ENCODE measurements at regions not wholly inside any gene's neighbourhood (a gene's known extent, or its start where the extent isn't known, plus 50 kb on each side); places are given as distances from the start of the nearest gene placed in this dataset.

- DNase-seq (ENCODE audit: low read depth in 1 of 2, low spot score in 1 of 2), result no peak
- CTCF ChIA-PET, result interaction anchor here (0.7 kb wide), 1 partner anchor 275 kb away, joined by 4 read pairs; no protein-coding TSS in a partner anchor
- POLR2A ChIA-PET, result no interaction called here
- Histone ChIP-seq H3K4me3 (no peak overlapping the region), H3K27ac (no peak overlapping the region), H3K4me1 (no peaks in the 10 kb centered on the region), H3K9me3 (no peaks in the 10 kb centered on the region; the same call in 2 of the 3 replicates), H3K4me2 (no peak overlapping the region)
- no peak for TF ChIP-seq CTCF (IDR thresholded peaks at IDR 0.05)
- TF ChIP-seq SMC3 (IDR thresholded peaks at IDR 0.05), result no peak
- TF ChIP-seq, protein P1, sequence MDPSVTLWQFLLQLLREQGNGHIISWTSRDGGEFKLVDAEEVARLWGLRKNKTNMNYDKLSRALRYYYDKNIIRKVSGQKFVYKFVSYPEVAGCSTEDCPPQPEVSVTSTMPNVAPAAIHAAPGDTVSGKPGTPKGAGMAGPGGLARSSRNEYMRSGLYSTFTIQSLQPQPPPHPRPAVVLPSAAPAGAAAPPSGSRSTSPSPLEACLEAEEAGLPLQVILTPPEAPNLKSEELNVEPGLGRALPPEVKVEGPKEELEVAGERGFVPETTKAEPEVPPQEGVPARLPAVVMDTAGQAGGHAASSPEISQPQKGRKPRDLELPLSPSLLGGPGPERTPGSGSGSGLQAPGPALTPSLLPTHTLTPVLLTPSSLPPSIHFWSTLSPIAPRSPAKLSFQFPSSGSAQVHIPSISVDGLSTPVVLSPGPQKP (IDR thresholded peaks at IDR 0.05; ENCODE audit: low read depth, low read length), result no peak
- TF ChIP-seq HEYL (CRISPR knock-in tag; IDR thresholded peaks at IDR 0.05), result no peak
- no peak for TF ChIP-seq POLR2A (IDR thresholded peaks at IDR 0.05; ENCODE audit: low read length)
- no peak for TF ChIP-seq GATA3 (IDR thresholded peaks at IDR 0.05; ENCODE audit: borderline replicate concordance)
- TF ChIP-seq NFE2L2 (conservative IDR thresholded peaks at IDR 0.05; ENCODE audit: low read length), result no peak
- TF ChIP-seq, protein P2, sequence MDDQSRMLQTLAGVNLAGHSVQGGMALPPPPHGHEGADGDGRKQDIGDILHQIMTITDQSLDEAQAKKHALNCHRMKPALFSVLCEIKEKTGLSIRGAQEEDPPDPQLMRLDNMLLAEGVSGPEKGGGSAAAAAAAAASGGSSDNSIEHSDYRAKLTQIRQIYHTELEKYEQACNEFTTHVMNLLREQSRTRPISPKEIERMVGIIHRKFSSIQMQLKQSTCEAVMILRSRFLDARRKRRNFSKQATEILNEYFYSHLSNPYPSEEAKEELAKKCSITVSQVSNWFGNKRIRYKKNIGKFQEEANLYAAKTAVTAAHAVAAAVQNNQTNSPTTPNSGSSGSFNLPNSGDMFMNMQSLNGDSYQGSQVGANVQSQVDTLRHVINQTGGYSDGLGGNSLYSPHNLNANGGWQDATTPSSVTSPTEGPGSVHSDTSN (IDR thresholded peaks at IDR 0.05), result no peak
- no peak for FAIRE-seq
- ATAC-seq, result no peak
- WGBS (ENCODE audit: missing lambda C conversion rate), result 54% methylated on average over 7 of the region's 7 CpGs
Measured at GRCh38 chr7:138228119-138228518, 151.9 kb downstream of the AKR1D1 start.

GRCh38 chr7:138228769-138229168 is 152.5 kb downstream of the AKR1D1 start:
- ChIA-PET CTCF (interaction anchor here (0.7 kb wide), 2 partner anchors 49 to 275 kb away, joined by 3 to 4 read pairs; no protein-coding TSS in a partner anchor), POLR2A (no interaction called here)
- WGBS (ENCODE audit: missing lambda C conversion rate), result 78% methylated on average over 4 of the region's 4 CpGs
- Histone ChIP-seq H3K9me3 (no peaks in the 10 kb centered on the region; the same call in 2 of the 3 replicates), H3K27ac (no peak overlapping the region), H3K4me3 (no peak overlapping the region), H3K4me2 (no peak overlapping the region), H3K4me1 (no peaks in the 10 kb centered on the region)
- DNase-seq (ENCODE audit: low read depth in 1 of 2, low spot score in 1 of 2), result no peak
- TF ChIP-seq SREBF2 (IDR thresholded peaks at IDR 0.05), result no peak
- no peak for TF ChIP-seq BHLHE40 (IDR thresholded peaks at IDR 0.05; ENCODE audit: low read depth, low read length)
- TF ChIP-seq, protein P3, sequence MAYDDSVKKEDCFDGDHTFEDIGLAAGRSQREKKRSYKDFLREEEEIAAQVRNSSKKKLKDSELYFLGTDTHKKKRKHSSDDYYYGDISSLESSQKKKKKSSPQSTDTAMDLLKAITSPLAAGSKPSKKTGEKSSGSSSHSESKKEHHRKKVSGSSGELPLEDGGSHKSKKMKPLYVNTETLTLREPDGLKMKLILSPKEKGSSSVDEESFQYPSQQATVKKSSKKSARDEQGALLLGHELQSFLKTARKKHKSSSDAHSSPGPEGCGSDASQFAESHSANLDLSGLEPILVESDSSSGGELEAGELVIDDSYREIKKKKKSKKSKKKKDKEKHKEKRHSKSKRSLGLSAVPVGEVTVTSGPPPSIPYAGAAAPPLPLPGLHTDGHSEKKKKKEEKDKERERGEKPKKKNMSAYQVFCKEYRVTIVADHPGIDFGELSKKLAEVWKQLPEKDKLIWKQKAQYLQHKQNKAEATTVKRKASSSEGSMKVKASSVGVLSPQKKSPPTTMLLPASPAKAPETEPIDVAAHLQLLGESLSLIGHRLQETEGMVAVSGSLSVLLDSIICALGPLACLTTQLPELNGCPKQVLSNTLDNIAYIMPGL (CRISPR knock-in tag; IDR thresholded peaks at IDR 0.05; ENCODE audit: borderline replicate concordance), result no peak
- no peak for TF ChIP-seq HOXB13 (CRISPR knock-in tag; IDR thresholded peaks at IDR 0.05; ENCODE audit: low read depth)
- no peak for TF ChIP-seq FOXS1 (CRISPR knock-in tag; IDR thresholded peaks at IDR 0.05)
- no peak for ATAC-seq
- no peak for FAIRE-seq

DNA sequence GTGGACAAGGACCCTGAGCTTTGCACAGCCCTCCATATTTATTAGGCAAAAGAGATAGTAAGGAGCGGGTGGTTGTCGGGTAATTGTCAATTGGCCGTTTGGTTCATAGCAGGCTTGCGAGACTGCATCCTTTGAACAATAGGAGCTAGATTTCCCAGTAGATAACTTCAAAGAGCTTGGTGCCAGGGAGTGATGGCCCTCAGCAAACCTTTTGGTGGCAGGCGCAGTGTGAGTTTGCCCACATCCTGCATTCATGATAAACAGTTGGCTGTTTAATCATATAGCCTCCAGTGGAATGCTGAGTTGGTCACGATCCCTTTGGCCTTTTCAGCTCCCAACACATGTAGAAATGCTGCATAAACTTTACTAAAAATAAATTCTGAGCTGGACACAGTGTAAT is 156.9 kb downstream of the AKR1D1 start:
- CTCF ChIA-PET, result interaction anchor here (0.6 kb wide), 1 partner anchor 552 kb away, joined by 3 read pairs; no protein-coding TSS in a partner anchor
- H3K27ac ChIP-seq, result no peak overlapping the region
- H3K4me3 ChIP-seq, result no peak overlapping the region
- peaks cover under 1% of the 10 kb centered on the region; the same call in 1 of the 3 replicates for H3K9me3 ChIP-seq
- no peak for FAIRE-seq
- ATAC-seq, result no peak
- no peaks in the 10 kb centered on the region for H3K4me1 ChIP-seq
- 71% methylated on average over 6 of the region's 6 CpGs for WGBS (ENCODE audit: missing lambda C conversion rate)
- no peak for DNase-seq (ENCODE audit: low read depth in 1 of 2, low spot score in 1 of 2)
- no peak overlapping the region for H3K4me2 ChIP-seq
- POLR2A ChIA-PET, result no interaction called here
- no peak for TF ChIP-seq ZSCAN20 (CRISPR knock-in tag; IDR thresholded peaks at IDR 0.05)
- no peak for TF ChIP-seq E2F6 (IDR thresholded peaks at IDR 0.05; ENCODE audit: borderline replicate concordance, low read depth)
- TF ChIP-seq REST (IDR thresholded peaks at IDR 0.05), result no peak
- TF ChIP-seq JUNB (IDR thresholded peaks at IDR 0.05), result no peak
- no peak for TF ChIP-seq CHD4 (IDR thresholded peaks at IDR 0.05; ENCODE audit: borderline replicate concordance)
- no peak for TF ChIP-seq FOSB (CRISPR knock-in tag; IDR thresholded peaks at IDR 0.05)
- no peak for TF ChIP-seq CTCF (IDR thresholded peaks at IDR 0.05)
- TF ChIP-seq CHD2 (IDR thresholded peaks at IDR 0.05; ENCODE audit: low read length, partially characterized antibody), result no peak
- no peak for TF ChIP-seq NFE2L2 (conservative IDR thresholded peaks at IDR 0.05; ENCODE audit: low read length)
